IMR-90 (cell line): ENCODE measurements at regions not wholly inside any gene's neighbourhood (a gene's known extent, or its start where the extent isn't known, plus 50 kb on each side); places are given as distances from the start of the nearest gene placed in this dataset.

Source experiments
- ATAC-seq: fragments of 200-7000 bp; cut with Tn5 transposase; 2 replicates; pipeline ENCODE4 v1.9.1; 2020; ENCODE audit warnings: low read depth, mild to moderate bottlenecking, moderate library complexity
- BruUV-seq: library from RNA; stranded (reverse); fragments of 400-500 nt; replicated peaks from 2 replicates; lab custom pipeline; 2021; lab: Mats Ljungman, UMichigan
- CTCF ChIA-PET: fragments of 300-600 bp; formaldehyde crosslinking; extraction: SDS; loops from one replicate; lab custom pipeline; 2021; ENCODE audit warnings: antibody characterized with exemption; lab: Yijun Ruan, JAX
- POLR2A ChIA-PET: fragments of 300-600 bp; sonication (Branson Sonifier 250); formaldehyde crosslinking; loops from one replicate; lab custom pipeline; 2022; ENCODE audit warnings: antibody characterized with exemption; ENCODE audit not compliant: unreplicated experiment; lab: Charles Lee
- DNase-seq: peaks from one replicate; pipeline ENCODE4 v3.0.0; 2013
- H2AFZ ChIP-seq: replicated peaks from 2 replicates; pipeline ENCODE3; 2013; ENCODE audit warnings: low read length, mild to moderate bottlenecking; ENCODE audit not compliant: poor library complexity
- H2AK5ac ChIP-seq: 2 replicates; pipeline ENCODE4 v1.6.1; 2013; ENCODE audit warnings: low read depth, low read length, inconsistent platforms
- H2AK9ac ChIP-seq: replicated peaks from 2 replicates; pipeline ENCODE3; 2013; ENCODE audit warnings: mild to moderate bottlenecking, low read depth, low read length, moderate library complexity; ENCODE audit not compliant: poor library complexity
- H2BK120ac ChIP-seq: 2 replicates; pipeline ENCODE4 v1.6.1; 2013; ENCODE audit warnings: low read depth, low read length, inconsistent platforms
- H2BK15ac ChIP-seq: 3 replicates; pipeline ENCODE4 v1.6.1; 2013; ENCODE audit warnings: low read depth, low read length, inconsistent platforms
- H2BK20ac ChIP-seq: 2 replicates; pipeline ENCODE4 v1.6.1; 2013; ENCODE audit warnings: low read depth, mild to moderate bottlenecking, inconsistent platforms, low read length, moderate library complexity
- H2BK5ac ChIP-seq: 2 replicates; pipeline ENCODE4 v1.6.1; 2013; ENCODE audit warnings: mild to moderate bottlenecking, low read depth, low read length, inconsistent platforms; ENCODE audit not compliant: poor library complexity, severe bottlenecking
- H3K14ac ChIP-seq: replicated peaks from 2 replicates; pipeline ENCODE4 v1.6.1; 2013; ENCODE audit warnings: low read depth, low read length, inconsistent platforms
- H3K18ac ChIP-seq: 2 replicates; pipeline ENCODE4 v1.6.1; 2013; ENCODE audit warnings: low read depth, low read length, control low read depth
- H3K23ac ChIP-seq: 2 replicates; pipeline ENCODE4 v1.6.1; 2013; ENCODE audit warnings: low read depth, low read length, inconsistent platforms
- H3K27ac ChIP-seq: 2 replicates; pipeline ENCODE4 v1.5.1; 2013; ENCODE audit warnings: mild to moderate bottlenecking, control low read depth, low read length; ENCODE audit not compliant: insufficient read depth
- H3K27me3 ChIP-seq: 2 replicates; pipeline ENCODE4 v1.6.1; 2013; ENCODE audit warnings: low read length; ENCODE audit not compliant: control insufficient read depth, insufficient read depth
- H3K36me3 ChIP-seq: 2 replicates; pipeline ENCODE4 v1.6.1; 2013; ENCODE audit warnings: low read length, mixed read lengths; ENCODE audit not compliant: control insufficient read depth, insufficient read depth
- H3K4ac ChIP-seq: 2 replicates; pipeline ENCODE4 v1.6.1; 2013; ENCODE audit warnings: low read depth, low read length, inconsistent platforms
- H3K4me1 ChIP-seq: 2 replicates; pipeline ENCODE4 v1.6.1; 2013; ENCODE audit warnings: low read length, mixed read lengths; ENCODE audit not compliant: control insufficient read depth, insufficient read depth
- H3K4me2 ChIP-seq: 2 replicates; pipeline ENCODE4 v1.6.1; 2013; ENCODE audit warnings: low read depth, mild to moderate bottlenecking, control low read depth, low read length, moderate library complexity
- H3K4me3 ChIP-seq: 2 replicates; pipeline ENCODE4 v1.5.1; 2013; ENCODE audit warnings: low read depth, mild to moderate bottlenecking, control low read depth, low read length, moderate library complexity; ENCODE audit not compliant: insufficient read depth
- H3K56ac ChIP-seq: 2 replicates; pipeline ENCODE4 v1.6.1; 2013; ENCODE audit warnings: low read length, inconsistent platforms; ENCODE audit not compliant: insufficient read depth; ENCODE audit errors: extremely low read depth
- H3K79me1 ChIP-seq, 2 experiments: 2 replicates each; pipeline ENCODE4 v1.6.1; 2013; ENCODE audit warnings: low read length in 2 of 2, inconsistent platforms in 1 of 2, low read depth in 1 of 2
- H3K9ac ChIP-seq: 2 replicates; pipeline ENCODE4 v1.6.1; 2013; ENCODE audit warnings: low read depth, low read length, control low read depth
- H3K9me1 ChIP-seq: 2 replicates; pipeline ENCODE4 v1.6.1; 2013; ENCODE audit warnings: low read length, inconsistent platforms; ENCODE audit not compliant: insufficient read depth
- H3K9me3 ChIP-seq: 2 replicates; pipeline ENCODE4 v1.6.1; 2013; ENCODE audit warnings: low read length; ENCODE audit not compliant: control insufficient read depth, insufficient read depth
- H4K20me1 ChIP-seq: 2 replicates; pipeline ENCODE4 v1.6.1; 2013; ENCODE audit warnings: low read length, inconsistent platforms; ENCODE audit not compliant: insufficient read depth
- H4K5ac ChIP-seq: 2 replicates; pipeline ENCODE4 v1.6.1; 2013; ENCODE audit warnings: mild to moderate bottlenecking, low read depth, low read length, control low read depth
- H4K8ac ChIP-seq, 2 experiments: 2 replicates each; pipeline ENCODE4 v1.6.1; 2013; ENCODE audit warnings: low read depth in 2 of 2, low read length in 2 of 2, control low read depth in 1 of 2, inconsistent platforms in 1 of 2
- H4K91ac ChIP-seq: 2 replicates; pipeline ENCODE4 v1.6.1; 2013; ENCODE audit warnings: low read depth, low read length, inconsistent platforms; ENCODE audit not compliant: insufficient read depth
- CEBPB ChIP-seq: IDR thresholded peaks from 2 replicates; pipeline ENCODE4 v1.6.1; 2012; ENCODE audit warnings: low read depth, low read length, improper control_type of control experiment
- CHD1 ChIP-seq: IDR thresholded peaks from 2 replicates; pipeline ENCODE4 v1.6.1; 2012; ENCODE audit warnings: low read depth, low read length, improper control_type of control experiment
- MXI1 ChIP-seq: IDR thresholded peaks from 2 replicates; pipeline ENCODE4 v1.6.1; 2012; ENCODE audit warnings: low read depth, mild to moderate bottlenecking, low read length, moderate library complexity, borderline replicate concordance
- RAD21 ChIP-seq: IDR thresholded peaks from 2 replicates; pipeline ENCODE4 v1.6.1; 2012; ENCODE audit warnings: low read length, improper control_type of control experiment
- SMC3 ChIP-seq: fragments of 150-350 bp; IDR thresholded peaks from 2 replicates; pipeline ENCODE4 v1.6.1; 2016; ENCODE audit warnings: low read depth, mild to moderate bottlenecking, antibody characterized with exemption, low read length, moderate library complexity
- WGBS, 2 experiments: methylation state at CpG; one replicate each; pipeline versions ENCODE4 v1.1.5 to v1.1.7; 2013; ENCODE audit warnings: missing lambda C conversion rate in 2 of 2; ENCODE audit not compliant: insufficient read length in 1 of 2; ENCODE audit errors: extremely low coverage in 2 of 2; 5-methylcytosine and 5-hydroxymethylcytosine counted together
- dilution Hi-C: fragments of 300-500 bp; cut with HindIII; formaldehyde crosslinking; loops from one replicate; pipeline ENCODE4 v1.14.3; 2018; ENCODE audit warnings: low sequenced_read_pairs; ENCODE audit not compliant: unreplicated experiment
- in situ Hi-C: fragments of 300-500 bp; cut with MboI; formaldehyde crosslinking; loops from 3 replicates; pipeline ENCODE4 v1.14.3; 2019; ENCODE audit warnings: low sequenced_read_pairs, inconsistent platforms, mixed read lengths
- intact Hi-C: fragments of 100-400 bp; cut with micrococcal nuclease; formaldehyde crosslinking; loops from 2 replicates; pipeline ENCODE4 v1.10.0; 2022
- TF ChIP-seq, protein P1 (sequence below): conservative IDR thresholded peaks from 2 replicates; pipeline ENCODE4 v1.5.1; 2012; ENCODE audit warnings: mild to moderate bottlenecking, low read depth, low read length, improper control_type of control experiment

DNA sequence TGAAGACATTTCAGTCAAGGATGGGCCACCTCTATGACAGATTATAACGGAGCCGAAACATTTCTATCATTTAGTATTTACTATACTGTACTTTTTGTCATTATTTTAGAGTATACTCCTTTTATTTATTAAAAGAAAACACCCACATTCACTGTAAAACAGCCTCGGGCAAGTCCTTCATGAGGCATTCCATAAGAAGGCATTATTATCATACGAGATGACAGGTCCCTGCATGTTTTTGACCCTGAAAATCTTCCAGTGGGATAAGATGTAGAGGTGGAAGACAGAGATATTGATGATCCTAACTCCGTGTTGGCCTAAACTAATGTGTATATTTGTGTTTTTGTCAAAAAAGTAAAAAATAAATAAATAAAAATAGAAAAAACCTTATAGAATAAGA lies 245.0 kb downstream of the MTX2 start:
- no peak overlapping the region for H2BK15ac ChIP-seq
- no TSS peak for BruUV-seq
- H4K8ac ChIP-seq = no peak overlapping the region
- H2BK120ac ChIP-seq = no peak overlapping the region
- H2AK5ac ChIP-seq = no peak overlapping the region
- ATAC-seq = no peak
- H2BK20ac ChIP-seq = no peak overlapping the region
- DNase-seq = no peak
- no peak overlapping the region for H4K91ac ChIP-seq
- no peaks in the 10 kb centered on the region for H4K20me1 ChIP-seq
- H3K36me3 ChIP-seq = no peaks in the 10 kb centered on the region
- H3K4ac ChIP-seq = no peak overlapping the region
- H2BK5ac ChIP-seq = no peak overlapping the region
- no peaks in the 10 kb centered on the region for H3K79me1 ChIP-seq
- H3K18ac ChIP-seq = no peak overlapping the region
- H3K4me1 ChIP-seq = no peaks in the 10 kb centered on the region
- WGBS, 2 experiments = no CpG with 5 or more reads among the region's 5 CpGs
- H2AFZ ChIP-seq = no peak overlapping the region
- no peaks in the 10 kb centered on the region; the same call in 1 of the 2 replicates for H3K27me3 ChIP-seq
- H3K27ac ChIP-seq = no peak overlapping the region
- no peak overlapping the region for H3K23ac ChIP-seq
- H3K4me2 ChIP-seq = no peak overlapping the region
- intact Hi-C loops = no loop called here
- H3K56ac ChIP-seq = no peak overlapping the region
- H2AK9ac ChIP-seq = no peak overlapping the region
- no peak overlapping the region for H3K9ac ChIP-seq
- in situ Hi-C loops = no loop called here
- H4K5ac ChIP-seq = no peak overlapping the region
- H3K9me3 ChIP-seq = no peaks in the 10 kb centered on the region
- CTCF ChIA-PET = interaction anchor here (0.6 kb wide), 1 partner anchor 143 kb away, joined by 3 read pairs; no protein-coding TSS in a partner anchor
- POLR2A ChIA-PET = no interaction called here
- H3K14ac ChIP-seq = no peak overlapping the region
- no peaks in the 10 kb centered on the region for H3K9me1 ChIP-seq
- no peak overlapping the region for H3K4me3 ChIP-seq
- dilution Hi-C loops = no loop called here
- no peak for TF ChIP-seq CEBPB
- TF ChIP-seq, protein P1, sequence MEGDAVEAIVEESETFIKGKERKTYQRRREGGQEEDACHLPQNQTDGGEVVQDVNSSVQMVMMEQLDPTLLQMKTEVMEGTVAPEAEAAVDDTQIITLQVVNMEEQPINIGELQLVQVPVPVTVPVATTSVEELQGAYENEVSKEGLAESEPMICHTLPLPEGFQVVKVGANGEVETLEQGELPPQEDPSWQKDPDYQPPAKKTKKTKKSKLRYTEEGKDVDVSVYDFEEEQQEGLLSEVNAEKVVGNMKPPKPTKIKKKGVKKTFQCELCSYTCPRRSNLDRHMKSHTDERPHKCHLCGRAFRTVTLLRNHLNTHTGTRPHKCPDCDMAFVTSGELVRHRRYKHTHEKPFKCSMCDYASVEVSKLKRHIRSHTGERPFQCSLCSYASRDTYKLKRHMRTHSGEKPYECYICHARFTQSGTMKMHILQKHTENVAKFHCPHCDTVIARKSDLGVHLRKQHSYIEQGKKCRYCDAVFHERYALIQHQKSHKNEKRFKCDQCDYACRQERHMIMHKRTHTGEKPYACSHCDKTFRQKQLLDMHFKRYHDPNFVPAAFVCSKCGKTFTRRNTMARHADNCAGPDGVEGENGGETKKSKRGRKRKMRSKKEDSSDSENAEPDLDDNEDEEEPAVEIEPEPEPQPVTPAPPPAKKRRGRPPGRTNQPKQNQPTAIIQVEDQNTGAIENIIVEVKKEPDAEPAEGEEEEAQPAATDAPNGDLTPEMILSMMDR = no peak
- no peak for TF ChIP-seq MXI1
- TF ChIP-seq CHD1 = no peak
- no peak for TF ChIP-seq SMC3
- TF ChIP-seq RAD21 = no peak
